ENCODE measurements at regions not wholly inside any gene's neighbourhood (a gene's known extent, or its start where the extent isn't known, plus 50 kb on each side); places are given as distances from the start of the nearest gene placed in this dataset.

GRCh38 chr2:47265158-47265557 is 88.8 kb upstream of the CALM2 start:
- H3K4me3 ChIP-seq (ENCODE audit: low read length) = no peak overlapping the region
- TF ChIP-seq CTCF (IDR thresholded peaks at IDR 0.05; ENCODE audit: insufficient read depth, low read depth, low read length, missing control alignments) = no peak
- no peak for DNase-seq (ENCODE audit: low read depth)

- H3K4me3 ChIP-seq (ENCODE audit: low read length) = no peak overlapping the region
- TF ChIP-seq CTCF (IDR thresholded peaks at IDR 0.05; ENCODE audit: insufficient read depth, low read depth, low read length, missing control alignments) = no peak
- no peak for DNase-seq (ENCODE audit: low read depth)
Measured at GRCh38 chr2:47264686-47265085, 88.4 kb upstream of the CALM2 start.

GRCh38 chr2:47264143-47264542 is 87.8 kb upstream of the CALM2 start:
- DNase-seq (ENCODE audit: low read depth) = no peak
- H3K4me3 ChIP-seq (ENCODE audit: low read length) = no peak overlapping the region
- no peak for TF ChIP-seq CTCF (IDR thresholded peaks at IDR 0.05; ENCODE audit: insufficient read depth, low read depth, low read length, missing control alignments)

GRCh38 chr2:47262657-47263056 is 86.3 kb upstream of the CALM2 start:
- H3K4me3 ChIP-seq (ENCODE audit: low read length) = no peak overlapping the region
- no peak for TF ChIP-seq CTCF (IDR thresholded peaks at IDR 0.05; ENCODE audit: insufficient read depth, low read depth, low read length, missing control alignments)
- no peak for DNase-seq (ENCODE audit: low read depth)

GRCh38 chr2:47260971-47261370 is 84.7 kb upstream of the CALM2 start:
- TF ChIP-seq CTCF (IDR thresholded peaks at IDR 0.05; ENCODE audit: insufficient read depth, low read depth, low read length, missing control alignments) = no peak
- H3K4me3 ChIP-seq (ENCODE audit: low read length) = no peak overlapping the region

GRCh38 chr2:47259829-47260228 is 83.5 kb upstream of the CALM2 start:
- no peak for TF ChIP-seq CTCF (IDR thresholded peaks at IDR 0.05; ENCODE audit: insufficient read depth, low read depth, low read length, missing control alignments)
- H3K4me3 ChIP-seq (ENCODE audit: low read length) = no peak overlapping the region
- DNase-seq (ENCODE audit: low read depth) = no peak

More at GRCh38 chr2:47260971-47261370, 84.7 kb upstream of the CALM2 start:
- DNase-seq (ENCODE audit: low read depth) = no peak

- no peak for TF ChIP-seq CTCF (IDR thresholded peaks at IDR 0.05; ENCODE audit: insufficient read depth, low read depth, low read length, missing control alignments)
- no peak overlapping the region for H3K4me3 ChIP-seq (ENCODE audit: low read length)
- DNase-seq (ENCODE audit: low read depth) = no peak
Measured at GRCh38 chr2:47257946-47258348, 81.6 kb upstream of the CALM2 start.

Measured in epithelial cell of esophagus (primary cell).